Gastrocnemius medialis (tissue), 4 donors: ENCODE measurements at regions not wholly inside any gene's neighbourhood (a gene's known extent, or its start where the extent isn't known, plus 50 kb on each side); places are given as distances from the start of the nearest gene placed in this dataset.

ENCODE experiments used
- POLR2A ChIP-seq, 2 donors: fragments of 450-650 bp; IDR thresholded peaks; one replicate each; pipeline ENCODE4 v1.6.1; 2017; ENCODE audit warnings: antibody characterized with exemption in 2 of 2, mild to moderate bottlenecking in 2 of 2, moderate library complexity in 2 of 2
- TF ChIP-seq, protein P1 (sequence below), 5 experiments: fragments of 450-650 bp in 3 of 5; fragments of 200-600 bp in 2 of 5; sonication (generic) in 2 of 5; IDR thresholded peaks in 4 of 5; conservative IDR thresholded peaks in 1 of 5; 1 replicate in 4 of 5; 2 replicates in 1 of 5; pipeline ENCODE4 v1.5.1; 2016 to 2019; ENCODE audit warnings: antibody characterized with exemption in 5 of 5, mild to moderate bottlenecking in 3 of 5, moderate library complexity in 3 of 5

DNA sequence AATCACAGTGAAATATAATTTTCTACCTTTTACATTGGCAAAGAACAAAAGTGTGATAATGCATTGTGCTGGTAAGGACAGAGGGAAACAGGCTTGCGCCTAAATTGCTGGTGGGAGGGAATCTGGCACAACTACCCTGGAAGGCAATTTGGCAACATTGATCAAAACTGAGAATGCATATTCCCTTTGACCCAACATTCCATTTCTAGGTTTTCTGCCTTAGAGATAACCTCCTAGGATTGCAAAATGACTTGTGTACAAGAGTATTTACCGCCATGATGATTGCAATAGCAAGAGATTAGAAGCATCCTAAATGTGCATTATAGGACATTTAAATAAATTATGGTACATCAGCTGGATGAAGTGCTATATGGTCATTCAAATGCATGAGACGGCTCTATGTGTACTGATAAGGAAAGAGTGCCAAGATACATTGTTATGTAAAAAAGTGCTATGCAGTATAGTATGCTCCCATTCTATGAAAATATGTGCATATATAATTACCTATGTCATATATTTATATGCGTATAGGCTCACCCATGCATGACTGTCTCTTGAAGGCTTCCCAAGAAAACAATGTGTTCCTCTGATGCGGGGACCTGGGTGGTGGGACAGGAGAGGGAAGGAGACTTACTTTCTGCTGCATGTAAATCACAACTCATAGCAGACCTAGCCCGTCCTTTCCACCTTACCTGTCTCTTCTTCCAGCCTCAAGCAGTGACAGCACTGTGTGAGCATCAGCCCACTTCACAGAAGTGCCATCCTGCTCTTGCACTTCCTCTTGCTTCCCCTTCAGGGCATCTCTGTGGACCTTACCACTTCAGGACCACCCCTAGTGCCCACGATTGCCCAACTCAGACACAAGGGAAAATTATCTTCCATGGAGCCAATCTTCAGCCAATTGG, 249.9 kb upstream of the TLE3 start:
- TF ChIP-seq, protein P1, sequence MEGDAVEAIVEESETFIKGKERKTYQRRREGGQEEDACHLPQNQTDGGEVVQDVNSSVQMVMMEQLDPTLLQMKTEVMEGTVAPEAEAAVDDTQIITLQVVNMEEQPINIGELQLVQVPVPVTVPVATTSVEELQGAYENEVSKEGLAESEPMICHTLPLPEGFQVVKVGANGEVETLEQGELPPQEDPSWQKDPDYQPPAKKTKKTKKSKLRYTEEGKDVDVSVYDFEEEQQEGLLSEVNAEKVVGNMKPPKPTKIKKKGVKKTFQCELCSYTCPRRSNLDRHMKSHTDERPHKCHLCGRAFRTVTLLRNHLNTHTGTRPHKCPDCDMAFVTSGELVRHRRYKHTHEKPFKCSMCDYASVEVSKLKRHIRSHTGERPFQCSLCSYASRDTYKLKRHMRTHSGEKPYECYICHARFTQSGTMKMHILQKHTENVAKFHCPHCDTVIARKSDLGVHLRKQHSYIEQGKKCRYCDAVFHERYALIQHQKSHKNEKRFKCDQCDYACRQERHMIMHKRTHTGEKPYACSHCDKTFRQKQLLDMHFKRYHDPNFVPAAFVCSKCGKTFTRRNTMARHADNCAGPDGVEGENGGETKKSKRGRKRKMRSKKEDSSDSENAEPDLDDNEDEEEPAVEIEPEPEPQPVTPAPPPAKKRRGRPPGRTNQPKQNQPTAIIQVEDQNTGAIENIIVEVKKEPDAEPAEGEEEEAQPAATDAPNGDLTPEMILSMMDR (IDR thresholded peaks at IDR 0.05 in 4 of 5, conservative IDR thresholded peaks at IDR 0.05 in 1 of 5) = no peak
- TF ChIP-seq POLR2A (IDR thresholded peaks at IDR 0.05) = no peak
